HG02840 (cell line): ENCODE measurements at regions not wholly inside any gene's neighbourhood (a gene's known extent, or its start where the extent isn't known, plus 50 kb on each side); places are given as distances from the start of the nearest gene placed in this dataset.
"Not testable (repeated sequence)": the region's sequence is repeated elsewhere in the genome, so short reads cannot be mapped to it uniquely, and the experiment has no call there.

Source experiments
- ATAC-seq: cut with Tn5 transposase; IDR thresholded peaks from one replicate; pipeline ENCODE4 v1.9.1; 2021; ENCODE audit warnings: mild to moderate bottlenecking, moderate library complexity, moderate number of reproducible peaks; ENCODE audit not compliant: unreplicated experiment, low FRiP score

GRCh38 chr21:22356663-22357062 lies 1358.5 kb downstream of the NCAM2 start:
- no peak for ATAC-seq

GRCh38 chr21:22359599-22359998 lies 1361.4 kb downstream of the NCAM2 start:
- not testable (repeated sequence) for ATAC-seq

- no peak for ATAC-seq
These were observed 1365.3 kb downstream of the NCAM2 start for GRCh38 chr21:22363504-22363903.

- no peak for ATAC-seq
These were observed 1366.0 kb downstream of the NCAM2 start for GRCh38 chr21:22364163-22364562.

GRCh38 chr21:22374218-22374969 lies 1376.2 kb downstream of the NCAM2 start:
- no peak for ATAC-seq

GRCh38 chr21:22377795-22378194 lies 1379.6 kb downstream of the NCAM2 start:
- not testable (repeated sequence) for ATAC-seq

GRCh38 chr21:22393324-22393723 lies 1395.1 kb downstream of the NCAM2 start:
- ATAC-seq = no peak

GRCh38 chr21:22395965-22396364 lies 1397.8 kb downstream of the NCAM2 start:
- no peak for ATAC-seq

- no peak for ATAC-seq
These were observed 1401.7 kb downstream of the NCAM2 start for GRCh38 chr21:22399681-22400514.

GRCh38 chr21:22409571-22409970 lies 1411.4 kb downstream of the NCAM2 start:
- ATAC-seq = no peak

- ATAC-seq = no peak
These were observed 1418.3 kb downstream of the NCAM2 start for GRCh38 chr21:22416555-22416954.

GRCh38 chr21:22421416-22422180 lies 1423.4 kb downstream of the NCAM2 start:
- no peak for ATAC-seq

GRCh38 chr21:22438428-22439086 lies 1440.3 kb downstream of the NCAM2 start:
- ATAC-seq = no peak

GRCh38 chr21:22444990-22445389 lies 1446.8 kb downstream of the NCAM2 start:
- ATAC-seq = no peak

- no peak for ATAC-seq
These were observed 1452.3 kb downstream of the NCAM2 start for GRCh38 chr21:22450507-22450906.

- ATAC-seq = no peak
These were observed 1458.0 kb downstream of the NCAM2 start for GRCh38 chr21:22456241-22456640.

GRCh38 chr21:22468893-22469292 lies 1470.7 kb downstream of the NCAM2 start:
- ATAC-seq = no peak

GRCh38 chr21:22474403-22474802 lies 1476.2 kb downstream of the NCAM2 start:
- no peak for ATAC-seq

- ATAC-seq = no peak
These were observed 1478.0 kb downstream of the NCAM2 start for GRCh38 chr21:22476214-22476613.
